HG03139 (cell line): ENCODE measurements at regions not wholly inside any gene's neighbourhood (a gene's known extent, or its start where the extent isn't known, plus 50 kb on each side); places are given as distances from the start of the nearest gene placed in this dataset.
"Not testable (repeated sequence)": the region's sequence is repeated elsewhere in the genome, so short reads cannot be mapped to it uniquely, and the experiment has no call there.

Source experiments
- ATAC-seq: cut with Tn5 transposase; IDR thresholded peaks from one replicate; pipeline ENCODE4 v1.9.1; 2021; ENCODE audit not compliant: unreplicated experiment

DNA sequence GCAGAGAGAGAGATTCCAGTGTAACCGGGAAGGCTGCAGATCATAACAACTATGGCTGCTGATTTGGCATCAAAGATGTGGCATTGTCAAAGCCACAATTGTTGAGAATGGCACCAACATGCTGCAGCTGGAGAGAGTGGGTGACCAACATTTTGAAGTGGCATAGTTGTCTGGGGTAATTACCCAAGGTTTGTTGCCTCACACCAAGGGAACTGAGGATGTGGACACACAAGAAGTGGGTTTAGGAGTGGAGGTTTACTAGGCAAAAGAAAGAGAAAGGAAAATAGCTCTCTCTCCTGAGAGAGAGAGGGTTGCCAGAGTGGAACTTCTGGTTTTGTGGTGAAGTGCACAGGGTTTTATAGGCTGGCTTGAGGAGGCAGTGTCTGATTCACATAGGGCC lies 126.6 kb downstream of the FAM72C start:
- not testable (repeated sequence) for ATAC-seq

DNA sequence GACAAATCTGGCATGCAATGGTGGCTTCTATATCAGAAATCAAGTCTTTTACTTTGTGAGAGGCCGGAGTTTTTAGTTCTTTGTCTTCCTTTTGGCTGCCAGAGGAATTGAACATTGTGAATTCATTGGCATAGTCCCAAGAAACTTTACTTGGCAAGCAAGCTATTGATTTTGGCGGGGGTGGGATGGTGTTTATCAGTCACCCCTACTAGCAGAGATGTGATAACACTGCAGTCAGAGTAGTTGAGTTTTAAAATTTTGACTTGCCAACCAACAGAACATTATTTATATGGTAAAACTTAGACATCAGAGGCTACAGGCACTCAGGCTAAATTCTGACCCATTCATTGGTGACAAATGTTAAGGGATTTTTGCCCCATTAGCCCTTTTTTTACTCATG lies 129.7 kb downstream of the FAM72C start:
- not testable (repeated sequence) for ATAC-seq

DNA sequence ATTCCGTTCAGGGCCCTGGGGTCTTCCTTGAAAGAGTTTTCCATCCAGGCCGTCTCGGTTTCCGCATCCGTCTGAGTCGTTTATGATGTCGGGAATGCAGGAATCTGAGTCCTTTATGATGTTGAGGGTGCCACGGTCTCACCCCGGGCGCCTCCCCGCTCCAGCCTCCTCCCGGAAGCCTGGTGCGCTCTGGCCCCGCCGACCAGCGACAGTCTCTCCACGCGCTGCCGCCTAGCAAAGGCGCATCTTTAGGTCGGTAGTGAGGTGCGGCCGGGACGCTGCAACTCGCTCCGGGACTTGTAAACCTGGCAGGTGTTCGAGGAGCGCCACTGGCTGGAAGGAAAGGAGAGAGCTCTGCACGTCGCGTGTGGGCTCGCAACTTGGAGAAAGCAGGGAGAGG lies 132.6 kb downstream of the FAM72C start:
- not testable (repeated sequence) for ATAC-seq

DNA sequence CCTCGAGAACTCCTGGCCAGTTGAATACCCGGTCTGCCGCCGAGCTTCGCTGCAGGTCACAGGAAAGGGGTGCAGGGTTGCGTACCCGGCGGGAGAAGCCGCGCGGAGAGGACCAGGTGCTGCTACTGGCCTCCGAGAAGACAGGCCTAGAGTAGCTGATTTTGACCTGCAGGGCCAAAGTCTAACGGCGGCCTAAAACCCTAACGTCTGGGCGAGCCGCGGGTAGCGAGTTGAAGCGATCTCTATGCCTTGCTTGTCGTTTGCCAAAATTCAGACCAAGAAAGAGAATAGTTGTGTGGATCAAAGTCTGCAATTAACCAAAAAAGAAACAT lies 133.2 kb downstream of the FAM72C start:
- ATAC-seq: not testable (repeated sequence)

DNA sequence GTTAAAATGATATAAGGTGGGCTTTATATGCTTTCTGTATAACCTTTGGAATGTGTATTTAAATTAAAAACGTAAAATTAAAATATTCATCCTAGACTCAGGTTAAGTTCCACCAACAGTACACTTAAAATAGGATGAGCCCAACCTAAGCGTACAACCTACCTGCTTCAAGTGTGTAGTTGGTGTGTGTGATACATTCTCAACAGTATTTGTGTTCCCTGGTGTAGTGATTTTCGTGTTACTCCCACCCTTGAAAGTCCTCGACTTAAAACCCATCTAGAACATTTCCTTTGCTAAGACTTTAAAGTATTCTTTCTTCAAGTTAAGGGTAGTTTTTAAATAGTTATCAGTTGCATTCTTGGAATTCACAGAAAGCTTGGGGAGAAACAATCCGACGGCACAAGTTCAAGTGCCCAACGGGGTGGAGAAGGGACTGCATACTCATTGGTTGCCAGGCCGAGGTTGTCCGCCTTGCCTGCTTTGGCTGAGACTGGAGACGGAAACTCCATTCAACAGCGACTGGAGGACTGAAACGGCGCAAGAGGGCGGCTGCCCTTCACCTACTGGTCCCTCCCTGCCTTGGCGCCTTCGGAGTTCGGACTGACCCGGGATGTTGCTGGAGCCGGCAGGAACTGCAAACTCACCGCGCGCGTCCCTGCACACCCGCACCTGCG lies 133.7 kb downstream of the FAM72C start:
- ATAC-seq: not testable (repeated sequence)

DNA sequence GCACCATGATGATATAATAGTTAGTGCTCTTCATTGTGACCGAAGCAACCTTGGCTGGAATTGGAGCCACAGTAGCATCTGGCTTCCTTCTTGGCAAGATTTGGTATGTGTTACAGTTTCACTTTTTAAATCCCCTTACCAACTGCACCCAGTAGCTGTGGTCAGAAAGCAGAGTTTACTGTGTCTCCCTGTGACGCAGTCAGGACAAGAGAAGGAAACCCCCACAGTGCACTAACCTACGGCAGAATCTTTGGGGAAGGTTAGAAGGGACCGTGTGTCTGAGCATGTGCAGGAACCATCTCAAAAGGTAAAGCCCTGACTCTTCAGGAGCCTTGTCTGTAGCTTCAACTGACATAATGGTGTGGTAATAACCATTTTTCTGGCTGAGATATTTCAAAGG lies 138.4 kb downstream of the FAM72C start:
- ATAC-seq: not testable (repeated sequence)

DNA sequence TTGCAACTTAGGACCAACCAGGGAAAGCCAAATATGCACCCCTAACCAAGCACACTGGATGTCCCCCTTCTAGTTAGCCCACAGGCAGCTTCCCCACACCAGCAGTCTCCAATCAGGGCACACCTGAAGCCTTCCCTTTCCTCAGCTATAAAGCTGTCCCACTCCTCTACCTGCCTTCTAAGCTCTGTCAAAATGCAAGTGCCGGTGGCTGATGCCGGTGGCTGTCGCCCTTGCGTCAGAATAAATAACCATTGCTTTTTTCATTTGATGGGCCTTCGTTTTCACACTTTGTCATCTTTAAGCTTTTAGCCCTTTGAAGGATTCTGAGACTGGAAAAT lies 139.4 kb downstream of the FAM72C start:
- ATAC-seq: not testable (repeated sequence)

DNA sequence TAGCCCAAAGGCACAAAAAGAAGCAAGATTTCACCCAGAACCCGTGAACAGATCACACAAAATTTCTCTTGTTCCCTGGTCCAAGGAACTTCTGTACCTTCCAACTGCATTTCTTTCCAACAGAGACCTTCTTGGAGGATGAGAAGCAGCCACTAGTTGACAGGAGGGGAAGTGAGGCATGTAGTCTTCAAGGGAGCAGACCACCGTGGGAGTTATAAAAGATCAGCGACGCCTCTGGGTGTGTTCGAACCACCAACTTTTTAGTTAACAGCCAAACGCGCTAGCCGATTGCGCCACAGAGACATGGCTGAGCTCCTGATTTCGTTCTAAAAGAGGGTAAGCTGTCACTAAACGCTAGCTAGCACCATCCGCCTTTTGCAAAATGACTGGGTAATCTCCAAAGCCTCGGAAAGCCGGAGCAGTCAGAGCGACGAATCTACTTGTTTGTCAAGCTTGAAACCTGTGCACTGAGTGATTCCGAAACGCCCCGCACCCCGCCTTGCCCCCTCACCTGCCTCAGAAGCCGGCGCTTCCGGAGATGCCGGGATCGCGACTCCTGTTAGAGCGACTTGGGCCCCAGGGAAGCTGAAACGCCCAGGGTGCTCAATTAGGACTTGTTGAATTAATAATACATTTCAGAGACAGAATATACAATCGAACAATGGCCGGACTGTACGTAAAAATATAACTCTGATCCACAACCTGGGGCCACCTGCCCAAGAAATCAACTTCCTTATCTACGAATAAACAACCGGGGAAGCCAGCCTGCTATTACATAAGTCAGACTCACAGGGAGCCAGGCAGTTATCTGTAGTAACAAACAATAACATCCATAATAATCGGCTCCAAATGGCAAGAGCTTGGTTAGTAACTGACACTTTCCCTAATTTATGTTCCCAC lies 140.1 kb downstream of the FAM72C start:
- not testable (repeated sequence) for ATAC-seq

DNA sequence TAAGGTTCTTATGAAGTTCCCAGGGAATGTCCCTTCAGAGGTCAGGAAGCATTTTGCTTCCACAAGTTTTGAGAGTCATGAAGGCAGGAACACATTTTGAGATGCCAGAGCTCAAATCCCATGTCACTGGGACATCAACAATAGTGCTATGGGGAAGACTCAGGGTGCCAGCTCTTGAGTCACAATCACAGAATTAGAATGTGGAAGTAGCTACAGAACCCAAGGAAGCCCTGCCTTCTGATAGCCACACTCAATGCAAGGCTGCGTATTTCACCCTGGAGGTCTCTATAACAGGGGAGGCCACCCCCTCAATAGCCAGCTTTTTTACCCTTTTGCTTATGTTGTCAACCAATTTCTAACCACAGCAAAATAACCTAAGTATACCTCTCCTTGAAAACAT lies 145.6 kb downstream of the FAM72C start:
- not testable (repeated sequence) for ATAC-seq

DNA sequence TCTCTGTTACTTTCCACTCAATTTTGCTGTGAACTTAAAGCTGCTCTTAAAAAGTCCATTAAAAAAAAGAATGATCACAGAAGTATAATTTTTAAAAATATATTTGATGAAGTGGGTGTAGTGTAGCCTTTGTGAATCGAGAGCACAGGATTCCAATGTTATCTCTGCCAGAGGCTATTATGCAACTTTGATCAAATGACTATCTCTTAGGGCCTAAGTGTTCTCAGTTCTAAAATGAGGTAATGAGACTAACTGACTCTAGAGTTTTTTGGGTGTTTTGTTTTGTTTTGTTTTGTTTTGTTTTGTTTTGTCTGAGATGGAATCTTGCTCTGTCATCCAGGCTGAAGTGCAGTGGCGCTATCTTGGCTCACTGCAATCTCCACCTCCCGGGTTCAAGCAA lies 147.5 kb downstream of the FAM72C start:
- not testable (repeated sequence) for ATAC-seq

DNA sequence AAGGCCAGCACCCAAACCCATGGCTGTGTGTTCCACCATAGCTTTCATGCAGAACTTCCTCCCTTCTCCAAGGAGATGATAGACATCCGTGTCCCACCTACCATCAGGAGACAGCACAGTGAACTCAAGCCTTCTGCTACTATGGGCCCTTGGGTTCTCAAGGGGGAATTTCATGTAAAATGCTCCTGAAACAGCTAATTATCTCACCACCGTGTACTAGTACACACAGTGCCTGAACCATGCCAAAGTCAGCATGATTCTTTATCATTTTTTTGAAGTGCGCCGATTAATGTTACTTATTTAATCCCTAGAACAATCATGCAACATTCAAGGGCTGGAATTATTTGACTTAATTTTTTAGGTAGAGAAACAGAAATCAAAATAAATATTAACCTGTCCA lies 151.7 kb downstream of the FAM72C start:
- ATAC-seq: not testable (repeated sequence)

DNA sequence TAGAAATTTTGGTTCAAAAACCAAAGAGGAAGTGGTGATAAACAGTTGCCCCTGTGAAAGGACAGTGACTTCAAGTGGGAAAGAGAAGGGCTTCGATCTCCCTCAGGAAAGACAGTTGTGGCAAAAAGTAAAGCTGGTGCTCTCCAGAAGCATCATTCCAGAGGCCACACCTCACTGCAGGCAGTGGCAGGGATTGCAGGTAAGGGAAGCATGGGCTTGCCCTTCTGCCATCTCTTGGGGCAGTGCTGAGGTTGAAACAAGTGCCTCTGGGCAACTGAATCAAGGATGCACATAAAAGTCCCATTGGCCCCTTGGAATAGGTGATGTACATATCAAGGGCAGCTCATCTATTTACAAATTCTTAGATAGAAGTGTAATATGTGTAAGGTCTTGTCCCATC lies 155.4 kb downstream of the FAM72C start:
- not testable (repeated sequence) for ATAC-seq

DNA sequence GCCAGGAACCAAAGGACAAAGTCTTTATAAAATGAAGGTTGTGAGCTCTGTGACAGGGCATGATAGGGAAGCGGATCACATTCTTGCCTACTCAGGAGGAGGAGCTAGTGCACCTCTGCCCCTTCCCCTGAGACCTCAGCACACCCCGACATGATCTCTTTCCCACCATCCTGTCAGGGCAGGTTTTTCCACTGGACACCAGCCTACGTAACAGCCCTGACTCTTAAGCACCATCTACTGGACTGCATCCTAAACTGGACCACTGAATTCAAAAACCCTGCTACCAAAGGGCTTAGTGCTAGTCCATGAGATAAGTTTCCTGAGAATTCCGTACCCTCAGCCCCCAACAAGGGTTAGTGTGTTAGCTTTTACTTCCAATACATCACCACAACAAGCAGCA lies 166.4 kb downstream of the FAM72C start:
- ATAC-seq: not testable (repeated sequence)

DNA sequence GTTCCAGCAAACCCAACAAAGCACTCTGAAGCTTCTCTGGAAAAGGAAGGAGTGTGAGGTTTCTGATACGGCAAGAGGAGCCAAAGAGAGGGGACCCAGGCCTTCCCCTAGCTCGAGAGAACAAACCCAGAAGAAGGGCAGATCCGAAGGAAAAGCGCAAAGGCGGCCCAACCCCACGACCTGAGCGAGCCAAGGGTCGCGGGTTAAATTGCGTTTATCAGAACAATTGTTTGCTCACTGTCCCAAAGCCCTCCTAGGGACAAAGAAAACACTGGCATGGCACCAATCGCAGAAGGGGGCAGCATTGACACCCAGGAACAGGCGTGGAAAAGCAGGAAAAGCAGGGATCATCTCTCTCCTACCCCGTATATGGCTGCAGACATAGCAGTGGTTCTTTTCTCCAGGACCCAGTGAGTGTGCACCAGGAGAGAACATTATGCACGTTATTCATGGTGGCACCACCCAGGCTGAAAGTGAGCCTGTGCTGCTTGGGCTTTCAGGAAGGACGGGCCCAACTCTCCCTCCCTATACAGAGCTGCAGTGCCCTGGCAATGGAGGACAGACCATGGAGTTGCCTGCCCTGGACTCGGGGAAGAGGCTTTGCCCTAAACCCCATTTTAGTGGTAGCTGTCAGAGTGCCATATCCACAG lies 167.0 kb downstream of the FAM72C start:
- ATAC-seq: not testable (repeated sequence)

DNA sequence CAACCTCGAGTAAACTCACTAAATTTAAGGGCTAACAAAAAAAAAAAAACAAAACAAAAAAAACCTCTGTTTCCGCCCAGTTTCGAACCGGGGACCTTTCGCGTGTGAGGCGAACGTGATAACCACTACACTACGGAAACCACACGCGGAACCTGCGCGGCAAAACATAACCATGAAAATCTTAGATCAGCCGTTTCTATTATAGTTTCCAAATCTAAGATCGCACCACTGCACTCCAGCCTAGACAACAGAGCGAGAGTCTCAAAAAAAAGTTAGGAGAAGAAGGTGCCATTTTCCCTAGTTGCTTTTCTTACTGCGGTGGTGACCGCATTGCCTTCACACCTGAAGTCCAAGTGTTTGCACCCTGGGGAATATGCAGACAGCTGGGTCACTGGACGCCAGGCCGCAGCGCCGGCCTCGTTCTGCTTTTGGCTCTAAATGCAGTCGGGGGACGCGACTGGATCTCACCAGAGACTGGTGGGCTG lies 167.8 kb downstream of the FAM72C start:
- ATAC-seq: not testable (repeated sequence)

DNA sequence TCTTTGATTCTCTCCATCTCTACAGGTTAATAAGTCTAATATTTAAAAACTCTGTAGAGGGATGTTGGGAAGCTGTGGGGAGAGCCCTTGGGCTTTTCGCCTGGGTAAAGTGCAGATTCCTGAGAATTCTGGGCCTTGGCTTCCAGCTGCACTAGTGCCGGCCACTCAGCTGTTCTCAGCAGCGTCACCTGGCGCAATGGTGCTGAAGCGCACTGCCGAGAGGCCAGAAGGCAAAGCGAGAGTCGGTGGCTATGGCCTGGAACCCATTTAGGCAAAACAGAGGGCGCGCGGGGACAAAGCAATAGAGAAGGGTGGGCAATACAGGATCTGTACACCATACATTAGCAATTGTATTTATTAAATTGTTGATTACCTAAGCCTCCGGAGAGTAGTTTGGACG lies 168.7 kb downstream of the FAM72C start:
- not testable (repeated sequence) for ATAC-seq

DNA sequence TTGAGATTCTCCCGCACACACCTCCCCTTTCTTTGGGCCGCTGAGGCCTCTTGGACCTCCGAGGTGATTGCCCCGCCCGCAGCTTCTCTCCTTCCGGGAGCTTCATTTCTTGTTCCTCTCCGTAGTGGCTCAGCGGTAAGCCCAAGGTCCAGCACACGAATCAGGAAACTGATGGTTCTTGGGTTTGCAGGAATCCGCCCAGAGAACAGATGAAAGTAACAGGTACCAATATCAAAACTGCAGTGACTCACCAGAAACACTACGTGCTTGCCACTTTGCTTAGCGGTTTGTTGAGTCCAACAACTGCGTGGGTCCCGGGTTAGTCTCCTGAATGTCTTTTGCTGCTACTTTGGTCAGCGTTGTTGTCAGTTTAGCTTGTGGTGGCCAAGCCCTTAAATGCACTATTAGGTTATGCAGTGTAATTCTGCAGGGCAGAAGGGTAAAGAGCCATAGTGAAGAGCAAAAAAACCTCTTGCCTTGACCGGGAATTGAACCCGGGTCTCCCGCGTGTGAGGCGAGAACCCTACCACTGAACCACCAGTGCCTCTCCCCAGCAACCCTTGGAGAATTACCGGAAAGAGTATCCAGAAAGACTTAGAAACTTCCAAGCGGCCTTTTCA lies 172.1 kb downstream of the FAM72C start:
- ATAC-seq: not testable (repeated sequence)

DNA sequence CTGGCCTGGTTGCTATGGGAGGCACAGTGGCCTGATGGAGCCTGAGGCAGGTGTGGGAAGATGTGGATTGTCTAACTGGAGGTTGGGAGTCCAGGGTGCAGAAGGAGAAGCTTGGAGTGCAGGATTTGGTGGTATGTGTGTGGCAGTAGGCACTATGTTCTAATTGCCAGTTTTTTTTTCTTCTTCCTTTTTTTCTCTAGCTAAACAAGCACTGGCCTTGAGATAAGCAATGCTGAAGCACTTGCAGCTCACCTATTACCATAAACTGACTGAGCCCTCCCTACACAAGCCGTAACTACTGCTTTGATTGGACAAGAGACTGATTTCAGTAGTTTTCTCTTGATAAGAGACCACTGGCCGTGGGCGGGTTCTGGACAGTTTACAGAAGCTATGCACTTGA lies 175.4 kb downstream of the FAM72C start:
- not testable (repeated sequence) for ATAC-seq

DNA sequence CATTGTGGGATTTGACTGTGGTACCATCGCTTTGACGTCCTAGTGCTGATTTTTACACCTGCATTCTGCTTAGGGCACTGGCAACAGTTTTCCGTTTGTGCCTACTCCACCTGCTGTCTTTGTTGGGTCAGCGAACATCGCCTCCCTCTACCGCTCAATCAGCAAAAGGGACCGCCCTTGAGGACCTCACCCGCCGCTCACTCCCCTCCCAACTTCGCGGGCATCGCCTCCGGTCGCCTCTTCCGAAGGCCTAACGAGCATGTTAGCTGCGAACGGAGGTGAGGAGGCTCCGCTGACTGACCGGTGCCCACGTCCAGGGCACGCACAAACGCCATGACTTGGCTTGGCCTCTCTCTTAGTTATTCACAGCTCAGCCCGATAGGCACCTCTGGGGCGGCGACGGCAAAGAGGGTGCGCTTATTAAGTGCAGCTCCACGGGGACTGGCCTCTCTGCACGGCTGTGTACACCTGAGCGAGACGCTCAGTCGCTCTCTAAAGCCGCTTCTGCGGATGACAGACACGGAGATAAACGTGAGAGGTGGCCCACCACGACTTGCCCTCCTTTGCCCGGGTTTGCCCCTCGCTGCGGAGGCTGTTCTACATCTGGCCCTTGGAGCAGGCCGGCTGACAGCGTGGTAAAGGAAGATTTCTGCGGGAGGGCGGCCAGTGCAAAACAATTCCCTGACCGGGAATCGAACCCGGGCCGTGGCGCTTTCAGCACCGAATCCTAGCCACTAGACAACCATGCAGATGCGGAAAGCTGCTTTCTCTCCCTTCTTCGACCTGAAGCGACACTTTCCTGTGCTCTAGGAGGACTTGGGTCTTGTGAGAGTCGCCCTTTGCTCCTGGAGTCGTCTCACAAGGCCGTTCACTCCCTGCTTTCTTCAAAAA lies 179.5 kb downstream of the FAM72C start:
- not testable (repeated sequence) for ATAC-seq

DNA sequence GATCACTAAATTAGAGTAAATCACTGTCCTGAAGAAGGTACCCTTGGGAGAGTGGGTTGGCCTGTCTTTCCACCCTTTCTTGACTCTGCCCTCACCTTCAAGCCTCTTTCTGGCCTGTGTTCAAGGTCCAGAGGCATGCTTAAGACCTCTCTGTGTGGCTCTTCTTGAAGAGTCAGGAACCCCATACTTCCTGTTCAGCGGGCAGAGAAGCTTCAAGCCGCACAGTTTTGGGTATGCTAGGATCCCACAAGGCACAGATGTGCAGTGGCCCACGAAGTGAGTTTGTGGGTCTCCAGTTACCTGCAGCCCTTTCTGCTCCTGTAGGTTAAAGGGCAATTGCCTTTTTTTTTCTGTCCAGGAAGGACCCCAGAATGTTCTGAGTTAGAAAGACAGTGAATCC lies 185.4 kb downstream of the FAM72C start:
- ATAC-seq: not testable (repeated sequence)
